GM12873 (cell line): ENCODE measurements at regions not wholly inside any gene's neighbourhood (a gene's known extent, or its start where the extent isn't known, plus 50 kb on each side); places are given as distances from the start of the nearest gene placed in this dataset.

Experiments
- TF ChIP-seq, protein P1 (sequence below): IDR thresholded peaks from 2 replicates; pipeline ENCODE4 v1.5.1; 2012; ENCODE audit warnings: low read depth, mild to moderate bottlenecking, moderate library complexity, low read length, control low read depth; ENCODE audit not compliant: insufficient read depth; ENCODE audit errors: missing control alignments

DNA sequence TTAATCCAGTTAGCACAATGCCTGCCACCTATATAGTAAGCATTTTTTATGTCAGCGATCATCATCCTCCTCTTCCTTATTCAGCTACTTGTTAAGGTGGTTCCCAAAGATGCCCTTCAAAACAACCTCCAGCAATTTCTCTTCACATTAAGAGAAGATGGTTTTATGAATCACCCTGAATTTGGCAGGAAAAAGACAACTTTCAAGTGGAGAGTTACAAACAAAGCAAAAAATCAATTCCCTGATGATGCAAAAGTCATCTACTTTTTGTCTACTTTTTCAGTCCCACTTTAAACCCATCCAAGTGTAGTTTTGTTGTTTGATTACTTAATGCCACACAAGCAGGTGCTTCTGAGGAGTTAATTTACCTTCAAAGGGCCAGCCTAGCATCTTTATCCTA lies 139.1 kb upstream of the SERP2 start:
- TF ChIP-seq, protein P1, sequence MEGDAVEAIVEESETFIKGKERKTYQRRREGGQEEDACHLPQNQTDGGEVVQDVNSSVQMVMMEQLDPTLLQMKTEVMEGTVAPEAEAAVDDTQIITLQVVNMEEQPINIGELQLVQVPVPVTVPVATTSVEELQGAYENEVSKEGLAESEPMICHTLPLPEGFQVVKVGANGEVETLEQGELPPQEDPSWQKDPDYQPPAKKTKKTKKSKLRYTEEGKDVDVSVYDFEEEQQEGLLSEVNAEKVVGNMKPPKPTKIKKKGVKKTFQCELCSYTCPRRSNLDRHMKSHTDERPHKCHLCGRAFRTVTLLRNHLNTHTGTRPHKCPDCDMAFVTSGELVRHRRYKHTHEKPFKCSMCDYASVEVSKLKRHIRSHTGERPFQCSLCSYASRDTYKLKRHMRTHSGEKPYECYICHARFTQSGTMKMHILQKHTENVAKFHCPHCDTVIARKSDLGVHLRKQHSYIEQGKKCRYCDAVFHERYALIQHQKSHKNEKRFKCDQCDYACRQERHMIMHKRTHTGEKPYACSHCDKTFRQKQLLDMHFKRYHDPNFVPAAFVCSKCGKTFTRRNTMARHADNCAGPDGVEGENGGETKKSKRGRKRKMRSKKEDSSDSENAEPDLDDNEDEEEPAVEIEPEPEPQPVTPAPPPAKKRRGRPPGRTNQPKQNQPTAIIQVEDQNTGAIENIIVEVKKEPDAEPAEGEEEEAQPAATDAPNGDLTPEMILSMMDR: no peak

DNA sequence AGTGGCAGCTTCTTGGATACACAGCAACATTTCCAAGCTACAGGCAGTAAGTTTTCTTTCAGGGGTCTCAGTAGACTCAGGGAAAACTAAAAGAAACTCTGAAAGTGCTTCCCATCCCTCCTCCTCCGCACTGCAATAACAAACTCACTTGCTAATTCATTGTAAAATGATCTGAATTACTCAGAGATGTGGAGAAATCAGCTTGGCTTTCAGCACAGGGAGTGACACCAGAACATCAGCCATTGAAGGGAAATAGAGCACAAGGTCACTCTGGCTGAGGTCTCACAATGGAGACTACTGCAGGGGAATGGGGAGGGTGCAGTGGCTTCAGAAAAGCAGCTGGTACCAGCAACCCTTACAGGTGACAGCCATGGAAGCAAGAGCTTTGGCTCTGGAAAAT lies 137.3 kb upstream of the SERP2 start:
- TF ChIP-seq, protein P1: no peak

DNA sequence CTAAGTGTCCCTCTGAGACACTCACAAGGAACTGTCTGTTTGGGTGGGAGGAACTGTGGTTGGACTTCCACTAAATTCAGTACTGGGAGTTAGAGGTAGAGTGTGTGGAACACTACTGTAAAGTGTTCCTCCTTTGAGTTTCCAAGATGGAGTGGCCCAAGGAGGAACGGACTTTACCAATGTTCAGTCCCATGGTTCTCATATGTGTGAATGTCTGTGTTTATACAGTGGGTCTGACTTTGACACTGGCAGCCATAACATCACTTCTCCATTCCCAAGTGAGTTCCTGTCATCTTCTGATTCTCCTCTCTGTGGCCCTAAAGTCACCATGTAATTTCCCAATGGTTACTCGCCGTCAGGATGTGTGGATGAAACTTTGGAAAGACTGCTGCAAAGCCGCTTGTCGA lies 136.8 kb upstream of the SERP2 start:
- TF ChIP-seq, protein P1: no peak

DNA sequence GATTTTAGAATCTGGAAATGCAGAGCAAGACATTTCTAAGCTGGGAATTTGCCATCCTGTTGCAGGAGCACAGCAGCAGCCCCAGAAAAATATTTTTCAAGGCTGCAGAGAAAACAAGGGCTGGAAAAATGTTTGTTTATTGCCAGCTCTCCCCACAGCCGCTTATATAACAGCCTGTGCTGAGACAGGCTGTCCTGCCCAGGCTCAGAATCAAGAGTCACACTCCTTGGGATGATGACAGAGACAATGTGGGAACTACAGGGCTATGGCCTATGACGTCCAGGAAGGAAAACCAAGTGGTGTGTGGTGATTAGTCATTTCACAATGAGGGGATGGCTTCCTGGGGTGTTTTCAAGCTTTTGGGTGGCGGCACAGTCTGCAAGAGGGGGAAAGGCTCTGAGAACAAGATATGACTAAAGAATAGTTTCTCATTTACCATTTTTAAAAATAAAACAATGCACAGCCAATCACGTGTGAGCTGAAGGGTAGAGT lies 136.3 kb upstream of the SERP2 start:
- TF ChIP-seq, protein P1: no peak

DNA sequence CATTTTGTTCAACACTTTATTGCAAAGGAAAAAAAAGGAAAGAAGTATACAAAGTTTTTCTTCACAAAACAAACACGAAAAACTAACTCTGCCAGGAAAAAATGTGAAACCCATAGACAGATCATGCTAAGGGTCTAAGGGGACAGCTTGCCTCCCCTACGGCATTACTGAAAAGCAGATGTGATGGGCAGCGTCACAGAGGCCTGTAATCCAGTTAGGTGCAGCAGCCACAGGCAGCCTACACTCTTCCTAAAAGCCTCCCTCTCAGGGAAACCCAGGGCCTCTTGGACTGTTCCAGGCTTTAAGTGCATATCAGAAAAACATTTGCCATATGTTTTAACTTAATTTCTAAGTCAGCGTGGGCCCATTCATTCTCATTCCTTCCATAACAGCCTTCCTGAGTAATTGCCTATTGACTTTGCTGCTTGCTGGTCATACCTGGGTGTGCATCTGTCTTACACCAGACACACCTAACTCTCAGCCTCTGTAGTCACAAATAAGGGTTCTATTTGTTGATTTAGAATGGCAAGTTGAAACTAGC lies 135.7 kb upstream of the SERP2 start:
- TF ChIP-seq, protein P1: no peak

DNA sequence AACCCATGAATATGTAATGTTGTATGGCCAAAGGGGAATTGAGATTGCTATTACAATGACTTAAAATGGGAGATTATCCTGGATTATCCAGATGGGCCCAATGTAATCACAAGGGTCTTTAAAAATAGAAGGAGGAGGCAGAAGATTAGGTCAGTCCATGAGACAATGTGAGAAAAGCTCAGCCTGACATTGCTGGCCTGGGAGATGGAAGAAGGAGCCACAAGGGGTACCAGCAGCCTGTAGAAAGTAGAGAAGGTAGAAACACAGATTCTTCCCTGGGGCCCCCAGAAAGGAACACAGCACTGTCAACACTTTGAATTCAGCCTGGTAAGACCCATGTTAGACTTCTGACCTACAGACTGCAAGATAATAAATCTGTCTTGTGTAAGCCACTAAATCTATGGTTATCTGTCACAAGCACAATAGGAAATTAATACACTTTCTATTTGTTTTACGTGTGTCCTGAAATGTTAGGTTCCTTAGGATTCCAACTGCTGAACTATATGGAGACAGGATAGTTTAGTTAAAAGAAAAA lies 132.9 kb upstream of the SERP2 start:
- TF ChIP-seq, protein P1: no peak

DNA sequence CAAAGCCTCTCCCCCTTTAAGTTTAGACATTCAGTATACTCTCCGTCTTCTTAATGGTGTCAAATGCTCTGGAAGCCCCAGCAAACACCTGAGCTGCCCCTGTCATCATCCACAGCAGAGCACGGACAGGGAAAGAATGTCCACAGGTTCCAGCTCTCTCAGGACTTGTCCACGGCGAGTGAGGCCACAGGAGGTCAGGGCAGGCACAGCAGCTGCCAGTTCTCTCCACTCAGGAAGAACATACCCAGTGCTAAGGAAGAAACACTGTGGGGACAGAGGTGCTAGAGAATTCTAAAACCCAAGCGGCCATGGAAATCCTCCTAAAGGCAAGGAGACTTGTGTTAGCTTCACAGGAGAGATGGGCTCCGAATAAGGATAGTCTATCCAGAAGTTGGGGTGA lies 132.0 kb upstream of the SERP2 start:
- TF ChIP-seq, protein P1: no peak
